ENCODE measurements at regions not wholly inside any gene's neighbourhood (a gene's known extent, or its start where the extent isn't known, plus 50 kb on each side); places are given as distances from the start of the nearest gene placed in this dataset.

- TF ChIP-seq CTCF (IDR thresholded peaks at IDR 0.05; ENCODE audit: insufficient read depth, low read length) = no peak
- DNase-seq (ENCODE audit: low read depth) = no peak
- no peak overlapping the region for H3K4me3 ChIP-seq (ENCODE audit: low read depth, low read length)
Observed at GRCh38 chr2:21220930-21221329, 97.2 kb downstream of the TDRD15 start.

GRCh38 chr2:21223618-21224017, 99.8 kb downstream of the TDRD15 start:
- no peak for DNase-seq (ENCODE audit: low read depth)
- TF ChIP-seq CTCF (IDR thresholded peaks at IDR 0.05; ENCODE audit: insufficient read depth, low read length) = no peak

GRCh38 chr2:21228041-21228895, 104.5 kb downstream of the TDRD15 start:
- no peak for DNase-seq (ENCODE audit: low read depth)
- no peak for TF ChIP-seq CTCF (IDR thresholded peaks at IDR 0.05; ENCODE audit: insufficient read depth, low read length)
- no peak overlapping the region for H3K4me3 ChIP-seq (ENCODE audit: low read depth, low read length)

More at GRCh38 chr2:21223618-21224017, 99.8 kb downstream of the TDRD15 start:
- H3K4me3 ChIP-seq (ENCODE audit: low read depth, low read length) = no peak overlapping the region

- no peak for TF ChIP-seq CTCF (IDR thresholded peaks at IDR 0.05; ENCODE audit: insufficient read depth, low read length)
- no peak for DNase-seq (ENCODE audit: low read depth)
Observed at GRCh38 chr2:21229302-21229701, 105.5 kb downstream of the TDRD15 start.

GRCh38 chr2:21230140-21230539, 106.4 kb downstream of the TDRD15 start:
- DNase-seq (ENCODE audit: low read depth) = no peak
- no peak overlapping the region for H3K4me3 ChIP-seq (ENCODE audit: low read depth, low read length)
- no peak for TF ChIP-seq CTCF (IDR thresholded peaks at IDR 0.05; ENCODE audit: insufficient read depth, low read length)

More at GRCh38 chr2:21229302-21229701, 105.5 kb downstream of the TDRD15 start:
- no peak overlapping the region for H3K4me3 ChIP-seq (ENCODE audit: low read depth, low read length)

- H3K4me3 ChIP-seq (ENCODE audit: low read depth, low read length) = no peak overlapping the region
- no peak for DNase-seq (ENCODE audit: low read depth)
- no peak for TF ChIP-seq CTCF (IDR thresholded peaks at IDR 0.05; ENCODE audit: insufficient read depth, low read length)
Observed at GRCh38 chr2:21231985-21232384, 108.2 kb downstream of the TDRD15 start.

Measured in fibroblast of the aortic adventitia (primary cell).